ENCODE measurements at regions not wholly inside any gene's neighbourhood (a gene's known extent, or its start where the extent isn't known, plus 50 kb on each side); places are given as distances from the start of the nearest gene placed in this dataset.

DNA sequence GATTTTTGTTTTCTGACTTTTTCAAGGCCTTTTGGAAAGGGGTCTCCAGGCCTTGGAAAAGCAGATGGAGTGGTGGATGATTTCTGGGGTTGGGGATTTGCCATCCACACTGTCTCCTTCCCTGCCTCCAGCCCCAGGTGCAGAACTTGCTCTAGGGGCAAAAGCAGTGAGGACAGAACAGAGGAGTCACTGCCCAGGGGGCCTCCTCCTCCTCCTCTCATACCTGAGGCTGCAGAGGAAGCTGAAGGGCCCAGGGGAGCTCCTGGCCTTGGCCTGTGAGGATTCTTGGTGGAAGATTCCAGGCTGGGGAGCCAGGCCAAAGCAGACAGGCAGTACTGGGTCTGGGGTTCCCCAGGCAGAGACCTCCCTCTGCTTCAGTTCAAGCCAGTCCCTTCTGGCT is 52.3 kb upstream of the URI1 start:
- TF ChIP-seq, protein P1, sequence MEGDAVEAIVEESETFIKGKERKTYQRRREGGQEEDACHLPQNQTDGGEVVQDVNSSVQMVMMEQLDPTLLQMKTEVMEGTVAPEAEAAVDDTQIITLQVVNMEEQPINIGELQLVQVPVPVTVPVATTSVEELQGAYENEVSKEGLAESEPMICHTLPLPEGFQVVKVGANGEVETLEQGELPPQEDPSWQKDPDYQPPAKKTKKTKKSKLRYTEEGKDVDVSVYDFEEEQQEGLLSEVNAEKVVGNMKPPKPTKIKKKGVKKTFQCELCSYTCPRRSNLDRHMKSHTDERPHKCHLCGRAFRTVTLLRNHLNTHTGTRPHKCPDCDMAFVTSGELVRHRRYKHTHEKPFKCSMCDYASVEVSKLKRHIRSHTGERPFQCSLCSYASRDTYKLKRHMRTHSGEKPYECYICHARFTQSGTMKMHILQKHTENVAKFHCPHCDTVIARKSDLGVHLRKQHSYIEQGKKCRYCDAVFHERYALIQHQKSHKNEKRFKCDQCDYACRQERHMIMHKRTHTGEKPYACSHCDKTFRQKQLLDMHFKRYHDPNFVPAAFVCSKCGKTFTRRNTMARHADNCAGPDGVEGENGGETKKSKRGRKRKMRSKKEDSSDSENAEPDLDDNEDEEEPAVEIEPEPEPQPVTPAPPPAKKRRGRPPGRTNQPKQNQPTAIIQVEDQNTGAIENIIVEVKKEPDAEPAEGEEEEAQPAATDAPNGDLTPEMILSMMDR (IDR thresholded peaks at IDR 0.05): no peak
- no peak for TF ChIP-seq POLR2A (IDR thresholded peaks at IDR 0.05)
